Panc1 (cell line): ENCODE measurements at regions not wholly inside any gene's neighbourhood (a gene's known extent, or its start where the extent isn't known, plus 50 kb on each side); places are given as distances from the start of the nearest gene placed in this dataset.

ENCODE experiments used
- POLR2AphosphoS5 ChIP-seq: IDR thresholded peaks from 2 replicates; pipeline ENCODE4 v1.6.1; 2012; ENCODE audit warnings: mild to moderate bottlenecking, low read depth, low read length, moderate library complexity
- REST ChIP-seq, 2 experiments: IDR thresholded peaks; 2 replicates each; pipeline ENCODE4 v1.6.1; 2011 to 2012; ENCODE audit warnings: low read depth in 2 of 2, control low read depth in 1 of 2, low read length in 1 of 2, mild to moderate bottlenecking in 1 of 2, moderate library complexity in 1 of 2; ENCODE audit not compliant: insufficient read depth in 1 of 2
- SIN3A ChIP-seq: IDR thresholded peaks from 2 replicates; pipeline ENCODE4 v1.6.1; 2012; ENCODE audit warnings: low read depth, mild to moderate bottlenecking, low read length, moderate library complexity, borderline replicate concordance; ENCODE audit not compliant: insufficient read depth
- TCF7L2 ChIP-seq: IDR thresholded peaks from 2 replicates; pipeline ENCODE4 v1.6.1; 2011; ENCODE audit warnings: mild to moderate bottlenecking, low read depth, low read length, inconsistent platforms
- TF ChIP-seq, protein P1 (sequence below): fragments of 450-650 bp; IDR thresholded peaks from 2 replicates; pipeline ENCODE4 v1.5.1; 2017; ENCODE audit warnings: mild to moderate bottlenecking

- TF ChIP-seq, protein P1, sequence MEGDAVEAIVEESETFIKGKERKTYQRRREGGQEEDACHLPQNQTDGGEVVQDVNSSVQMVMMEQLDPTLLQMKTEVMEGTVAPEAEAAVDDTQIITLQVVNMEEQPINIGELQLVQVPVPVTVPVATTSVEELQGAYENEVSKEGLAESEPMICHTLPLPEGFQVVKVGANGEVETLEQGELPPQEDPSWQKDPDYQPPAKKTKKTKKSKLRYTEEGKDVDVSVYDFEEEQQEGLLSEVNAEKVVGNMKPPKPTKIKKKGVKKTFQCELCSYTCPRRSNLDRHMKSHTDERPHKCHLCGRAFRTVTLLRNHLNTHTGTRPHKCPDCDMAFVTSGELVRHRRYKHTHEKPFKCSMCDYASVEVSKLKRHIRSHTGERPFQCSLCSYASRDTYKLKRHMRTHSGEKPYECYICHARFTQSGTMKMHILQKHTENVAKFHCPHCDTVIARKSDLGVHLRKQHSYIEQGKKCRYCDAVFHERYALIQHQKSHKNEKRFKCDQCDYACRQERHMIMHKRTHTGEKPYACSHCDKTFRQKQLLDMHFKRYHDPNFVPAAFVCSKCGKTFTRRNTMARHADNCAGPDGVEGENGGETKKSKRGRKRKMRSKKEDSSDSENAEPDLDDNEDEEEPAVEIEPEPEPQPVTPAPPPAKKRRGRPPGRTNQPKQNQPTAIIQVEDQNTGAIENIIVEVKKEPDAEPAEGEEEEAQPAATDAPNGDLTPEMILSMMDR: no peak
- no peak for TF ChIP-seq SIN3A
- no peak for TF ChIP-seq POLR2AphosphoS5
- TF ChIP-seq REST (IDR thresholded peaks at IDR 0.05; ENCODE audit: insufficient read depth in 1 of 2, low read depth in 2 of 2, low read length in 1 of 2): no peak
- TF ChIP-seq TCF7L2: no peak
These were observed 814.0 kb downstream of the SLC4A3 start for GRCh38 chr2:220441404-220441803.
